Activated T-helper 1 cell treated with anti-CD3 and anti-CD28 coated beads, Interleukin-12 subunit alpha, Interleukin-12 subunit beta, Interleukin-2, Interleukin-4 antibody, amounts not matched to agents 30 ng/mL and 10 ng/mL and 1 ng/mL, durations not matched to agents 14 hours and 24 hours and 36 hours (primary cell): ENCODE measurements at regions not wholly inside any gene's neighbourhood (a gene's known extent, or its start where the extent isn't known, plus 50 kb on each side); places are given as distances from the start of the nearest gene placed in this dataset.
"Not testable (repeated sequence)": the region's sequence is repeated elsewhere in the genome, so short reads cannot be mapped to it uniquely, and the experiment has no call there.

Experiments used
- DNase-seq: peaks from one replicate; pipeline ENCODE4 v3.0.0; 2021; ENCODE audit warnings: low spot score
- H3K27ac Mint-ChIP-seq: one replicate; pipeline ENCODE4 v1.8.0; 2021; ENCODE audit warnings: mild to moderate bottlenecking, mixed read lengths
- H3K27me3 Mint-ChIP-seq: one replicate; pipeline ENCODE4 v1.8.0; 2022; ENCODE audit warnings: mild to moderate bottlenecking, moderate library complexity, mixed read lengths; ENCODE audit not compliant: insufficient read depth
- H3K36me3 Mint-ChIP-seq: one replicate; pipeline ENCODE4 v1.8.0; 2021; ENCODE audit warnings: low read depth, mixed read lengths
- H3K4me1 Mint-ChIP-seq: one replicate; pipeline ENCODE4 v1.8.0; 2021; ENCODE audit warnings: low read depth, mixed read lengths
- H3K4me3 Mint-ChIP-seq: one replicate; pipeline ENCODE4 v1.8.0; 2021; ENCODE audit warnings: mild to moderate bottlenecking, moderate library complexity, mixed read lengths
- H3K9me3 Mint-ChIP-seq: one replicate; pipeline ENCODE4 v1.8.0; 2021; ENCODE audit warnings: mixed read lengths
- intact Hi-C: fragments of 100-400 bp; cut with micrococcal nuclease; formaldehyde crosslinking; loops from one replicate; pipeline ENCODE4 v1.15.1; 2024

DNA sequence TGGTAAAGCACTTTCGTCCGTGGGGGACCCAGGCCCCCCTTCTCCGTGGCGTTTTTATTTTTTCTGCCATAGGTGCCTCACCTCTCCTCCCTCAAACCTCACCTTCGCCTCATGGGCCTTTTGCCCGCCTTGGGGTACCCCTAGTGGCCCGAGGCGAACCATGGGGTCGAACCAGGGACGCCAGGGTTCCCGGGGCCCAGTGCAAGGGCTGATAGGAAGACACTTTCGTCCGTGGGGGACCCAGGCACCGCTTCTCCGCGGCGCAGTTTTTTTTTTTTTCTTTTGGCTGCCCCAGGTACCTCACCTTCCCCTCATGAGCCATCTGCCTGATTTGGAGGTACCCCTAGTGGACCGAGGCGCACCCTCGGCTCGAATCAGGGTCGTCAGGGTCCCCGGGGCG is 527.8 kb downstream of the FOXD4L4 start:
- H3K9me3 Mint-ChIP-seq, H3K27ac Mint-ChIP-seq, intact Hi-C loops, H3K4me3 Mint-ChIP-seq, H3K4me1 Mint-ChIP-seq, H3K27me3 Mint-ChIP-seq, DNase-seq, H3K36me3 Mint-ChIP-seq: not testable (repeated sequence)

DNA sequence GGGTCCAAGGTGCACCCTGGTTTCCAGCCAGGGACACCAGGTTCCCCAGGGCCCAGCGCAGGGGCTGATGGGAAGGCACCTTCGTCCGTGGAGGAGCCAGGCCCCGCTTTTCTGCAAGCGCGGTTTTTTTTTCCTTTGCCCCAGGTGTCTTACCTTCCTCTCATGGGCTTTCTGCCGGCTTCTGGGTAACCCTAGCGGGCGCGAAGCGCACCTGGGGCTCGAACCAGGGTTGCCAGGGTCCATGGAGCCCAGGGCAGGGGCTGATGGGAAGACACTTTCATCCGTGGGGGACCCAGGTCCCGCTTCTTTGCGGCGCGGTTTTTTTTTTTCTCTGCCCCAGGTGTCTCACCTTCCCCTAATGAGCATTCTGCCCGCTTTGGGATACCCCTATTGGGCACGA is 529.3 kb downstream of the FOXD4L4 start:
- H3K4me3 Mint-ChIP-seq, H3K36me3 Mint-ChIP-seq, DNase-seq, intact Hi-C loops, H3K9me3 Mint-ChIP-seq, H3K27ac Mint-ChIP-seq, H3K4me1 Mint-ChIP-seq, H3K27me3 Mint-ChIP-seq: not testable (repeated sequence)

DNA sequence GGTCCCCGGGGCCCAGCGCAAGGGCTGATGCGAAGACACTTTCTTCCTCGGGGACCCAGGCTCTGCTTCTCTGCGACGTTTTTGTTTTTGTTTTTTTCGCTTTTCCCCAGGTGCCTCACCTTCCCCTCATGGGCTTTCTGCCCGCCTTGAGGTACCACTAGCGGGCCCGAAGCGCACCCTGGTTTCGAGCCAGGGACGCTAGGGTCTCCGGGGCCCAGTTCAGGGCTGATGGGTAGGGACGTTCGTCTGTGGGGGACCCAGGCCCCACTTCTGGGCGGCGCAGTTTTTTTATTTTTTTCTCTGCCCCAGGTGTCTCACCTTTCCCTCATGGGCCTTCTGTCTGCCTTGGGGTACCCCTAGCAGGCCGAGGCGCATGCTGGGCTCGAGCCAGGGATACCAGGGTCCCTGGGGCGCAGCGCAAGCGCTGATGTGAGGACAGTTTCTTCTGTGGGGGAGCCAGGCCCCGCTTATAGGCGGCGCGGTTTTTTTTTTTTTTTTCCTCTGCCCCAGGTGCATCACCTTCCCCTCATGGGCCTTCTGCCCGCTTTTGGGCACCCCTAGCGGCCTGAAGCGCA is 530.0 kb downstream of the FOXD4L4 start:
- H3K9me3 Mint-ChIP-seq, DNase-seq, H3K4me3 Mint-ChIP-seq, H3K27me3 Mint-ChIP-seq, intact Hi-C loops, H3K36me3 Mint-ChIP-seq, H3K27ac Mint-ChIP-seq, H3K4me1 Mint-ChIP-seq: not testable (repeated sequence)

DNA sequence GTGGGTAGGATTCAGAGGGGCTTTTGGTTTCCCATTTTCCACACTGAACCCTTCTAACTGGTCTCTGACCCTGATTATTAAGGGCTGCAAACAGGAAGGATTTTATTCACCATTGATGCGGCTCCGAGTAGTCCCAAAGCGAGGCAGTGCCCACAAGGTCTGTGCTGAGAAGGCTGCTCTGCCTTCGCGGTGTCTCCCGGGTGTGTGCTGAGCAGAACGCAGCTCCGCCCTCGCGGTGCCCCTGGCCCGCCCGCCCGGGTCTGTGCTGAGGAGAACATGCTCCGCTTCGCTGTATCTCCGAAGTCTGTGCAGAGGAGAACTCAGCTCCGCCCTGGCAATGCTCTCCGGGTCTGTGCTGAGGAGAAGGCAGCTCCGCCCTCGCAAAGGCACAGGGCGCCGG is 530.7 kb downstream of the FOXD4L4 start:
- H3K4me3 Mint-ChIP-seq = peak overlapping the region; percentile 22
- H3K27me3 Mint-ChIP-seq, H3K4me1 Mint-ChIP-seq, H3K9me3 Mint-ChIP-seq, intact Hi-C loops, H3K27ac Mint-ChIP-seq, H3K36me3 Mint-ChIP-seq: not testable (repeated sequence)
- peak; percentile 42 for DNase-seq

DNA sequence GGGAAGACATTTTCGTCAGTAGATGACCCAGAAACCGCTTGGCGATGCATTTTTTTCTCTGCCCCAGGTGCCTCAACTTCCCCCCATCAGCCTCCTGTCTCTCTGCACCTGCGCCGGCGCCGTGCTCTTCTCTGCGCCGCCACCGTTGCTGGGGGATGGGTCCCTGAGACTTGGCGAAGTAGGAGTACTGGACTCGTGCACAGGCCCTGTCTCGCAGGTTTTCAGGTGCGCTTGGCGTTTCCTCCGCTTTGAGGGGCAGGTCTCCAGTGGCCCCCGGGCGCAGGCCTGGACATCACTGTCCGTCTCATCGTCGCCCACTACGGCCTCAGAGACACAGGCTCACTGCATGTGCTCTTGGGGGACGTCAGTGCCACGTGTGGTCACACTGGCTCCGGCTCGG is 532.1 kb downstream of the FOXD4L4 start:
- H3K9me3 Mint-ChIP-seq, H3K36me3 Mint-ChIP-seq, H3K27ac Mint-ChIP-seq, H3K27me3 Mint-ChIP-seq, DNase-seq, H3K4me1 Mint-ChIP-seq, intact Hi-C loops: not testable (repeated sequence)
- peak overlapping the region; percentile 66 for H3K4me3 Mint-ChIP-seq

DNA sequence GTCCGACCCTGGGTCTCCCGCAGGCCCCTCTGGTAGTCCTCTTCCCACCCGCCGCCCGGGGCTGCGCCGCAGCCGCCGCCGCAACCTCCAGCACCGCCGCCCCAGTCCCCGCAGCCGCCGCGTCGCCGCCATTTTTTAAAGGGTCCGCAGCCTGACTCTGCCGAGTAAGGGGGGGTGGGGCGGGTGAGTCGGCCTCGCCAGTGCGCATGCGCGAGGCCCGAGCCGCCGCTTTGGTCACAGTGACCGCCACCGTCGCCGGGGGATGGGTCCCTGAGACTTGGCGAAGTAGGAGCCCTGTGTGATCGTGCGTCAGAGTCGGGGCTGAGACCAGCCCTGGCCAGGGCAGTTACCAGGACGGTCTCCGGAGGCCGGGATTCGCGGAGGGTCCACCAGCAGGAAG is 532.8 kb downstream of the FOXD4L4 start:
- Mint-ChIP-seq H3K4me3 (peak overlapping the region; percentile 99), H3K27ac (peak overlapping the region; percentile 99)
- peak; percentile 71 for DNase-seq
- H3K4me1 Mint-ChIP-seq, H3K27me3 Mint-ChIP-seq, H3K36me3 Mint-ChIP-seq, intact Hi-C loops, H3K9me3 Mint-ChIP-seq: not testable (repeated sequence)

DNA sequence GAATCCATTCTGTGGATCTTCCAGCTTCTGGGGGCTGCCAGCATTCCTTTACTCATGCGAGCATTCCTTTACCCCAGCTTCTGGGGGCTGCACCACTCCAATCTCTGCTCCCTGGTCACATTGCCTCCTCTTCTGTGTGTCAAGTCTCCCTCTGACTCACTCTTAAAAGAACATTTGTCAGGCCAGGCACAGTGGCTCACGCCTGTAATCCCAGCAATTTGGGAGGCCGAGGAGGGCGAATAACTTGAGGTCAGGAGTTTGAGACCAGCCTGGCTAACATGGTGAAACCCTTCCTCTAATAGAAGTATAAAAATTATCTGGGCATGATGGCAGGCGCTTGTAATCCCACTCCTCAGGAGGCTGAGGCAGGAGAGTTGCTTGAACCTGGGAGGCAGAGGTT is 541.9 kb downstream of the FOXD4L4 start:
- H3K27ac Mint-ChIP-seq, intact Hi-C loops, H3K4me1 Mint-ChIP-seq, H3K36me3 Mint-ChIP-seq, H3K9me3 Mint-ChIP-seq, DNase-seq, H3K27me3 Mint-ChIP-seq, H3K4me3 Mint-ChIP-seq: not testable (repeated sequence)
